ENCODE measurements at regions not wholly inside any gene's neighbourhood (a gene's known extent, or its start where the extent isn't known, plus 50 kb on each side); places are given as distances from the start of the nearest gene placed in this dataset.

DNA sequence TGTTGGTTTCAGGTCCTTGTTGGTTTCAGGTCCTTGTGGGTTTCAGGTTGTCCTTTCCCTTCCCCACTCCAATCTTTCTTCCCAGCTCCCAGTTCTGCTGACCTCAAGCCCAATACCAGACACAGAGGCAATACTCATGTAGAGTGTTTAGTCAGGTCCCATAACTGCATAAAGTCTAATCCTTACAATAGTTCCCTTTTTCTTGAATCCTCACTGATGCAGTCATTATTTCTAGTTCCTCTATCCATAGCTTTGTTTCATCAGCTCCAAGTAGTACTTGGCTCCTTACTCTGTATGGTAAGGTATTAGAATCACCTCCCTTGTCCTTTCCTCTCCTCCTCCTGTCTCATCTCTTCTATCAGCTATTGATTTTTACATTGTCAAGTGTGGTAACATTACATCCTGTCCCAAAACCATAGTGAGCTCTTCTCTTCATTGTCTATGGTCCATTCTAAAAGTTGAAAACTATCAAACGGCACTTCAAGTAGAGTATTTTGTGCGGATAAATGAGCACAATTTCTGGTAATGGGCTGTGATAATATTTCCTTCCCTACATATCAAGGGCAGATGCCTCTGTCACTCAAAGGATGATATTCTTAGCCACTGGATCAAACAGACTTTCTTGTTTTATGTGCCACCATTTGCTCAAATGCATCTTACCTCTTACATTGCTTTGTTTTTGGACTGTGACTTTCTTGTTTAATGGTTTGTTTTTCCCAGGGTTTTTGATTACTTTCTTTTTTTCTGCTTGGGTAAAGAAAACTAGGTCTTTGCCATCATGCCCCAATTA, 57.2 kb upstream of the JDP2 start:
- H3K27ac ChIP-seq (ENCODE audit: extremely low read depth, low read depth, low read length): no peak overlapping the region
- 0% methylated on average over 2 of the region's 2 CpGs for WGBS (ENCODE audit: insufficient coverage, low coverage, missing lambda C conversion rate)
- intact Hi-C loops (cut with micrococcal nuclease): no loop called here
- H3K36me3 ChIP-seq (ENCODE audit: control insufficient read depth, insufficient read depth, low read length): no peaks in the 10 kb centered on the region
- no peaks in the 10 kb centered on the region for H4K20me1 ChIP-seq (replicated peaks; ENCODE audit: control insufficient read depth, insufficient read depth, low read length)
- H3K4me2 ChIP-seq (ENCODE audit: insufficient read depth, low read length): no peak overlapping the region
- no peak overlapping the region for H2AFZ ChIP-seq (ENCODE audit: low read depth, low read length)
- TF ChIP-seq STAT5B (CRISPR knock-in tag; IDR thresholded peaks at IDR 0.05): no peak
- no peak for FAIRE-seq
- CTCF ChIA-PET (ENCODE audit: low intra/inter-chr PET ratio): no interaction called here
- H3K27me3 ChIP-seq (ENCODE audit: control insufficient read depth in 2 of 2, insufficient read depth in 2 of 2, low read length in 2 of 2): no peaks in the 10 kb centered on the region; a peak in 3 of 5 replicates
- H3K9ac ChIP-seq (ENCODE audit: insufficient read depth in 1 of 2, low read depth in 2 of 2, low read length in 2 of 2): no peak overlapping the region
- no peak for DNase-seq (ENCODE audit: extremely low read depth in 1 of 4, low spot score in 3 of 4)
- H3K9me3 ChIP-seq (replicated peaks; ENCODE audit: control insufficient read depth, insufficient read depth, low read depth, low read length): no peaks in the 10 kb centered on the region
- no peak overlapping the region for H3K4me3 ChIP-seq
- no peaks in the 10 kb centered on the region for H3K4me1 ChIP-seq (replicated peaks in 1 of 2; ENCODE audit: control insufficient read depth in 2 of 2, insufficient read depth in 2 of 2, low read length in 2 of 2)
- POLR2A ChIA-PET: interaction anchor here (0.7 to 0.9 kb wide), 2 partner anchors 19 to 85 kb away, joined by 3 read pairs; no protein-coding TSS in a partner anchor
- in situ Hi-C loops (cut with MboI): no loop called here
- no peaks in the 10 kb centered on the region for H3K9me1 ChIP-seq (ENCODE audit: control insufficient read depth, insufficient read depth, low read length)
- no TSS peak for BruUV-seq (replicated peaks)
- ATAC-seq: no peak
- no peaks in the 10 kb centered on the region for H3K79me2 ChIP-seq (ENCODE audit: control insufficient read depth, insufficient read depth, low read length)

DNA sequence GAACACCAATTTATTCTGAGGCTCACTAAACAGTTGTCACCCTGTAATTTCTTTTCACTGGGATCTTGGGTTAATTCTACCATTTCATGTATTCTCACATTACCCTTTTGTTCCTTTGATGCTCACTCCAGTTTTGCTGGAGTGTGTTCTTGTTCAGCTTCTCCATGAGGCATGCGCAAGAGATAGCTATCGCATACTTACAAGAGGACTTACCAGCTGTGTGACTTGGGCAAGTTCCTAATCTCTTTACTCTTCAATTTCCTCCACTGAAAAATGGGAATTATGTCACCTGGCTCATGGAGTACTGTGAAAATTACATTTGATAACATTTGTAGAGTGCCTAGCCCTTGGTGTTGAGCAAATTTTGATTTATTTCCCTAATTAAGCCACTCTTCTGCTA, 56.5 kb upstream of the JDP2 start:
- Histone ChIP-seq H3K79me2 (ENCODE audit: control insufficient read depth, insufficient read depth, low read length) (no peaks in the 10 kb centered on the region), H3K4me2 (ENCODE audit: insufficient read depth, low read length) (no peak overlapping the region), H3K9me1 (ENCODE audit: control insufficient read depth, insufficient read depth, low read length) (no peaks in the 10 kb centered on the region), H3K9me3 (replicated peaks; ENCODE audit: control insufficient read depth, insufficient read depth, low read depth, low read length) (no peaks in the 10 kb centered on the region), H4K20me1 (replicated peaks; ENCODE audit: control insufficient read depth, insufficient read depth, low read length) (no peaks in the 10 kb centered on the region), H3K27me3 (ENCODE audit: control insufficient read depth in 2 of 2, insufficient read depth in 2 of 2, low read length in 2 of 2) (no peaks in the 10 kb centered on the region; a peak in 3 of 5 replicates), H3K9ac (ENCODE audit: insufficient read depth in 1 of 2, low read depth in 2 of 2, low read length in 2 of 2) (no peak overlapping the region), H3K4me3 (no peak overlapping the region), H3K27ac (ENCODE audit: extremely low read depth, low read depth, low read length) (no peak overlapping the region), H2AFZ (ENCODE audit: low read depth, low read length) (no peak overlapping the region), H3K36me3 (ENCODE audit: control insufficient read depth, insufficient read depth, low read length) (no peaks in the 10 kb centered on the region), H3K4me1 (replicated peaks in 1 of 2; ENCODE audit: control insufficient read depth in 2 of 2, insufficient read depth in 2 of 2, low read length in 2 of 2) (no peaks in the 10 kb centered on the region)
- intact Hi-C loops (cut with micrococcal nuclease): no loop called here
- no peak for ATAC-seq
- BruUV-seq (replicated peaks): no TSS peak
- FAIRE-seq: no peak
- in situ Hi-C loops (cut with MboI): no loop called here
- no peak for DNase-seq (ENCODE audit: extremely low read depth in 1 of 4, low spot score in 3 of 4)
- WGBS (ENCODE audit: insufficient coverage, low coverage, missing lambda C conversion rate): 52% methylated on average over 2 of the region's 2 CpGs
- ChIA-PET CTCF (ENCODE audit: low intra/inter-chr PET ratio) (no interaction called here), POLR2A (interaction anchor here (0.7 kb wide), 1 partner anchor 18 kb away, joined by 3 read pairs; no protein-coding TSS in a partner anchor)
- TF ChIP-seq CBX8 (IDR thresholded peaks at IDR 0.05; ENCODE audit: borderline replicate concordance, extremely low read depth, low read depth, low read length, poor library complexity, severe bottlenecking): no peak
- TF ChIP-seq NRF1 (conservative IDR thresholded peaks at IDR 0.05 in 1 of 2, IDR thresholded peaks at IDR 0.05 in 1 of 2): peak; percentile 51 to 66
